ENCODE measurements at regions not wholly inside any gene's neighbourhood (a gene's known extent, or its start where the extent isn't known, plus 50 kb on each side); places are given as distances from the start of the nearest gene placed in this dataset.

GRCh38 chr19:31430381-31430780 lies 81.1 kb upstream of the TSHZ3 start:
- TF ChIP-seq CTCF (IDR thresholded peaks at IDR 0.05; ENCODE audit: low read depth, low read length, poor library complexity, severe bottlenecking) (no peak), EZH2phosphoT487 (IDR thresholded peaks at IDR 0.05; ENCODE audit: borderline replicate concordance, low read length) (no peak)
